Endodermal cell (in vitro differentiated cells): ENCODE measurements at regions not wholly inside any gene's neighbourhood (a gene's known extent, or its start where the extent isn't known, plus 50 kb on each side); places are given as distances from the start of the nearest gene placed in this dataset.

ENCODE experiments used
- DNase-seq: peaks from one replicate; pipeline ENCODE4 v3.0.0-alpha.2; 2017
- H3K27ac ChIP-seq: 2 replicates; pipeline ENCODE4 v1.5.1; 2013; ENCODE audit warnings: mild to moderate bottlenecking, low read depth, low read length, moderate library complexity
- H3K27me3 ChIP-seq: 2 replicates; pipeline ENCODE4 v1.6.1; 2013; ENCODE audit warnings: mild to moderate bottlenecking, low read length, moderate library complexity; ENCODE audit not compliant: insufficient read depth, control insufficient read depth, poor library complexity, severe bottlenecking
- H3K36me3 ChIP-seq: 2 replicates; pipeline ENCODE4 v1.7.0; 2013; ENCODE audit warnings: mild to moderate bottlenecking, low read length, moderate library complexity; ENCODE audit not compliant: control insufficient read depth, insufficient read depth
- H3K4me1 ChIP-seq: one replicate; pipeline ENCODE4 v1.7.0; 2013; ENCODE audit warnings: low read length; ENCODE audit not compliant: control insufficient read depth, insufficient read depth
- H3K4me3 ChIP-seq: 2 replicates; pipeline ENCODE4 v1.5.1; 2013; ENCODE audit warnings: mild to moderate bottlenecking, low read length, moderate library complexity
- H3K9ac ChIP-seq: 2 replicates; pipeline ENCODE4 v1.6.1; 2013; ENCODE audit warnings: mild to moderate bottlenecking, low read length, moderate library complexity; ENCODE audit not compliant: poor library complexity, severe bottlenecking; ENCODE audit errors: extremely low read depth
- H3K9me3 ChIP-seq: 2 replicates; pipeline ENCODE4 v1.6.1; 2013; ENCODE audit warnings: mild to moderate bottlenecking, low read length, moderate library complexity; ENCODE audit not compliant: control insufficient read depth
- H3K27ac Mint-ChIP-seq: 2 replicates; pipeline ENCODE4 v1.8.0; 2020; ENCODE audit warnings: mixed read lengths
- H3K27me3 Mint-ChIP-seq: 2 replicates; pipeline ENCODE4 v1.8.0; 2021; ENCODE audit warnings: mild to moderate bottlenecking, mixed read lengths; ENCODE audit not compliant: insufficient read depth
- H3K36me3 Mint-ChIP-seq: 2 replicates; pipeline ENCODE4 v1.8.0; 2020; ENCODE audit warnings: low read depth, mixed read lengths
- H3K4me1 Mint-ChIP-seq: 2 replicates; pipeline ENCODE4 v1.8.0; 2020; ENCODE audit warnings: mixed read lengths
- H3K4me3 Mint-ChIP-seq: 2 replicates; pipeline ENCODE4 v1.8.0; 2020; ENCODE audit warnings: mild to moderate bottlenecking, moderate library complexity, mixed read lengths
- H3K9me3 Mint-ChIP-seq: 2 replicates; pipeline ENCODE4 v1.8.0; 2020; ENCODE audit warnings: mild to moderate bottlenecking, mixed read lengths
- WGBS, 2 experiments: methylation state at CpG; one replicate each; pipeline versions ENCODE4 v1.1.5 to v1.1.7; 2013; ENCODE audit warnings: missing lambda C conversion rate in 2 of 2, mixed read lengths in 1 of 2; ENCODE audit not compliant: insufficient coverage in 1 of 2, insufficient read length in 1 of 2; 5-methylcytosine and 5-hydroxymethylcytosine counted together
- TF ChIP-seq, protein P1 (sequence below): fragments of 200-600 bp; sonication (generic); conservative IDR thresholded peaks from 2 replicates; pipeline ENCODE4 v1.5.0; 2021; ENCODE audit warnings: antibody characterized with exemption, mild to moderate bottlenecking

GRCh38 chr6:156559162-156559690 lies 218.0 kb upstream of the ARID1B start:
- H3K27ac Mint-ChIP-seq: peak overlapping the region; percentile 67

GRCh38 chr6:156557911-156558259 lies 219.3 kb upstream of the ARID1B start:
- peaks cover 33% of the 10 kb centered on the region for H3K9me3 Mint-ChIP-seq
- Histone ChIP-seq H3K36me3 (no peaks in the 10 kb centered on the region), H3K9ac (no peak overlapping the region), H3K4me1 (no peaks in the 10 kb centered on the region), H3K27ac (no peak overlapping the region), H3K27me3 (no peaks in the 10 kb centered on the region), H3K9me3 (peaks cover 10% of the 10 kb centered on the region), H3K4me3 (peak overlapping the region; percentile 5)
- peaks cover 3% of the 10 kb centered on the region for H3K36me3 Mint-ChIP-seq
- no peaks in the 10 kb centered on the region for H3K27me3 Mint-ChIP-seq
- peaks cover 38% of the 10 kb centered on the region for H3K4me1 Mint-ChIP-seq
- WGBS, 2 experiments: 100% methylated on average over 1 of the region's 1 CpG
- TF ChIP-seq, protein P1, sequence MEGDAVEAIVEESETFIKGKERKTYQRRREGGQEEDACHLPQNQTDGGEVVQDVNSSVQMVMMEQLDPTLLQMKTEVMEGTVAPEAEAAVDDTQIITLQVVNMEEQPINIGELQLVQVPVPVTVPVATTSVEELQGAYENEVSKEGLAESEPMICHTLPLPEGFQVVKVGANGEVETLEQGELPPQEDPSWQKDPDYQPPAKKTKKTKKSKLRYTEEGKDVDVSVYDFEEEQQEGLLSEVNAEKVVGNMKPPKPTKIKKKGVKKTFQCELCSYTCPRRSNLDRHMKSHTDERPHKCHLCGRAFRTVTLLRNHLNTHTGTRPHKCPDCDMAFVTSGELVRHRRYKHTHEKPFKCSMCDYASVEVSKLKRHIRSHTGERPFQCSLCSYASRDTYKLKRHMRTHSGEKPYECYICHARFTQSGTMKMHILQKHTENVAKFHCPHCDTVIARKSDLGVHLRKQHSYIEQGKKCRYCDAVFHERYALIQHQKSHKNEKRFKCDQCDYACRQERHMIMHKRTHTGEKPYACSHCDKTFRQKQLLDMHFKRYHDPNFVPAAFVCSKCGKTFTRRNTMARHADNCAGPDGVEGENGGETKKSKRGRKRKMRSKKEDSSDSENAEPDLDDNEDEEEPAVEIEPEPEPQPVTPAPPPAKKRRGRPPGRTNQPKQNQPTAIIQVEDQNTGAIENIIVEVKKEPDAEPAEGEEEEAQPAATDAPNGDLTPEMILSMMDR: no peak
- no peak overlapping the region for H3K4me3 Mint-ChIP-seq
- H3K27ac Mint-ChIP-seq: peak overlapping the region; percentile 81
- no peak for DNase-seq

More at GRCh38 chr6:156559162-156559690, 218.0 kb upstream of the ARID1B start:
- TF ChIP-seq, protein P1: no peak
- Histone ChIP-seq H3K9me3 (peaks cover 10% of the 10 kb centered on the region), H3K36me3 (no peaks in the 10 kb centered on the region), H3K27me3 (no peaks in the 10 kb centered on the region), H3K27ac (no peak overlapping the region), H3K4me1 (no peaks in the 10 kb centered on the region), H3K9ac (no peak overlapping the region), H3K4me3 (no peak overlapping the region)
- DNase-seq: no peak
- Mint-ChIP-seq H3K36me3 (peaks cover 3% of the 10 kb centered on the region), H3K4me1 (peaks cover 38% of the 10 kb centered on the region), H3K9me3 (peaks cover 33% of the 10 kb centered on the region), H3K4me3 (no peak overlapping the region), H3K27me3 (no peaks in the 10 kb centered on the region)
- 84 to 86% methylated on average over 2 to 4 of the region's 4 CpGs for WGBS, 2 experiments

DNA sequence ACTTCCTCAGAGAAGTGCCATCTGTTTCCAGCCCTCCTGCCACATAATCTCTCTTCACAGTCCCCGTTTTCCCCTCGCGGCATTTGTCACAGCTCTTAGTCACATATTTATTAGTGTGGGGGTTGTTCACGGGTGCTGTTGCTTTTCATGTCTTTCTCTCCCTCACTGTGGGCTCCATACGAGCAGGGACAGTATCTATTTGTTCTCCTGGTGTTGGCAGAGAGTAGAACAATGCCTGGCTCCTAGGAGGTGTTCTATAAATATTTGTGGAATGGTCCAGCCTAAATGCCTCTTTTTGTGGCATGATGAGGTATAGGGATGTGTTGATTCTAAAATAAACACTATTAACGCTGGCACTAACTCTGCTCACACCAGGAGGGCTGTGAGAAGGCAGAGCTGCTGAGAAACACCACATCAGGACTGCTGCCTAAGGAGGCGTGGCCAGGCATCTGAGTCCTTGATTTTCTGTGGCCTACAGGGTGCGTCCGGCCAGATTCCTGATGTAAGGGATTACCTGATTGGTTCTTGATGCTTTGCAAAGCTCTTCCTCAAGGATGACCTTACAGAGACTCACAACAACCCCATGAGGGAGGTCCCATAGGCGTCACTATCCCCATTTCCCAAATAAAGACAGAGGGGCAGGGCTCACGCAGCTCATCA lies 219.8 kb upstream of the ARID1B start:
- Histone ChIP-seq H3K27me3 (no peaks in the 10 kb centered on the region), H3K36me3 (no peaks in the 10 kb centered on the region), H3K9ac (no peak overlapping the region), H3K4me3 (peak overlapping the region; percentile 5), H3K4me1 (no peaks in the 10 kb centered on the region), H3K9me3 (peaks cover 10% of the 10 kb centered on the region), H3K27ac (no peak overlapping the region)
- peaks cover 2% of the 10 kb centered on the region for H3K27me3 Mint-ChIP-seq
- H3K9me3 Mint-ChIP-seq: peaks cover 33% of the 10 kb centered on the region
- peak overlapping the region; percentile 87 for H3K27ac Mint-ChIP-seq
- TF ChIP-seq, protein P1: peak; percentile 10
- H3K4me3 Mint-ChIP-seq: no peak overlapping the region
- DNase-seq: peak; percentile 93
- 47 to 63% methylated on average over 3 to 9 of the region's 11 CpGs for WGBS, 2 experiments
- peaks cover 3% of the 10 kb centered on the region for H3K36me3 Mint-ChIP-seq
- H3K4me1 Mint-ChIP-seq: peaks cover 38% of the 10 kb centered on the region
